GM12892 (cell line): ENCODE measurements at regions not wholly inside any gene's neighbourhood (a gene's known extent, or its start where the extent isn't known, plus 50 kb on each side); places are given as distances from the start of the nearest gene placed in this dataset.

Experiments used
- POLR2A ChIP-seq: IDR thresholded peaks from 2 replicates; pipeline ENCODE4 v1.6.1; 2011; ENCODE audit warnings: low read depth, low read length, control low read depth
- POLR2AphosphoS5 ChIP-seq: IDR thresholded peaks from 2 replicates; pipeline ENCODE4 v1.6.1; 2011; ENCODE audit warnings: low read depth, low read length, control low read depth

DNA sequence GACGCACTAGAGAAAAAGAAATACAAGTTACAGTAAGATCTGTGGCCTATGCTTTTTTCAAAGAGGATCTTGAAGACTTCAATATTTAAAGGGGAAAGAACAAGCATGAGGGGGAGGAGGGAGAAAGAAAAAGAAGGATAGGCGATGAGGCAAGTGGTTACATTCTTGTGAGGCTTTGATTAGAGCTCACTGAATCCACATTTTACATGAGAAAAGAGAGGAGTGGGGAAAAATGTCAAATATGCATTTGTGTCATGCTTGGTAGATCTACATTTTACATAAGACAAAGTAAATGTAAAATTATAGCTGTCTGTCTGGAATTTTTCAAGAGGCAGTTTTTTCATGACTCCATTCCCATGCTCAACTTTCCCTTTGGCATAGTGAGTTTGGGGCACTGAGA lies 965.9 kb downstream of the FSTL5 start:
- TF ChIP-seq POLR2AphosphoS5 (no peak), POLR2A (no peak)
